ENCODE measurements at regions not wholly inside any gene's neighbourhood (a gene's known extent, or its start where the extent isn't known, plus 50 kb on each side); places are given as distances from the start of the nearest gene placed in this dataset.

DNA sequence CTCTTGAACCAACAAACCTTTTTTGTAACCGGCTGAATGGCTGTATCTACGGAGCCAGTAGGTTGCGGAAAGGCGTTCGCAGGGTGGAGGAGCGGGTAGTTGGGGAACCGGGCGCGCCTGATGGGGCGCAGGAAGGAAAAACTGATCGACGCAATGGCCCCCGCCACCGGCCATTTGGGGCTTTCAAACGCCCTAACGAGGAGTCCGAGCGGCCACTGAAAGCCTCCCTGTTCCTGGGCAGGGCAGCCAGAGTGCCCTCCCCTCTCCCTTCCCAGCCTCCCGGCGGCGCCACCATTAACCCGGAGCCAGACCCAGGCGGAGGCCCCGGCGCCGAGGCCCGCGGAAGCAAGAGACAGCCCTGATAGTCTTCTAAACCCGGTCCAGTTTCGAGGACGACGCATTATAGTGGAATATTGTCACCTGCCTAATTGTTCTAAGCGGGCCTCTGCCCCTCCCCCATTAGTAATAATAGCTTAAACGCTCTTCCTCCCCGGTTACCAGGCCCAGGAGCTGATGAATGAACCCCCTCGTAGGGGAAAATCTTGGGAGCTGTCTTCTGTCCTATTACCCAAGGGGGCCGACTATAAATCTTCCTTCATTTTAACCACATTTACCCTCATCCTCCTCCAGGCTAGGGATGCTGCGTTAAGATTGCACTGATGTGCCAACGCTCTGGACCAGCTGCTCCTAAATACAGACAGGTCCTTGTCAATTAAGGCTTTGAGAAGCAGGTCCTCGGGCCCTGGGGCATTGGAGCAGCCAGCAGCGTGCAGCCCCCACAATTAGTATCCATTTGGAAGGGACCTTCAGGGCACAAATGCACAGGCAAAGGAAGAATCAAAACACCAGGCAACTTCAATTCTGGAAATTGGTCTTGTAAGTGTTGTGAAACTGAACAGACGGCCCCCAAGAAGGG is 61.6 kb upstream of the TMEM33 start:
- Mint-ChIP-seq H3K4me3 (no peak overlapping the region), H3K27ac (no peak overlapping the region)

GRCh38 chr4:41870035-41870434 is 65.2 kb upstream of the TMEM33 start:
- no peak for DNase-seq
- H3K4me1 Mint-ChIP-seq = peaks cover 0 to 1% of the 10 kb centered on the region in 2 donors
- H3K4me3 Mint-ChIP-seq = no peak overlapping the region
- peaks cover 24 to 35% (median 26%) of the 10 kb centered on the region in 3 donors for H3K27me3 Mint-ChIP-seq (ENCODE audit: low read depth in 3 of 3)
- H3K36me3 Mint-ChIP-seq = no peaks in the 10 kb centered on the region
- H3K9me3 Mint-ChIP-seq = peaks cover 0 to 9% (median 0%) of the 10 kb centered on the region in 6 donors
- H3K27ac Mint-ChIP-seq = no peak overlapping the region

More for the DNA sequence above, 61.6 kb upstream of the TMEM33 start:
- H3K36me3 Mint-ChIP-seq = no peaks in the 10 kb centered on the region
- peaks cover 24 to 40% (median 27%) of the 10 kb centered on the region in 3 donors for H3K27me3 Mint-ChIP-seq (ENCODE audit: low read depth in 3 of 3)
- DNase-seq = no peak
- no peaks in the 10 kb centered on the region for H3K4me1 Mint-ChIP-seq
- peaks cover 0 to 5% (median under 1%) of the 10 kb centered on the region in 6 donors for H3K9me3 Mint-ChIP-seq

DNA sequence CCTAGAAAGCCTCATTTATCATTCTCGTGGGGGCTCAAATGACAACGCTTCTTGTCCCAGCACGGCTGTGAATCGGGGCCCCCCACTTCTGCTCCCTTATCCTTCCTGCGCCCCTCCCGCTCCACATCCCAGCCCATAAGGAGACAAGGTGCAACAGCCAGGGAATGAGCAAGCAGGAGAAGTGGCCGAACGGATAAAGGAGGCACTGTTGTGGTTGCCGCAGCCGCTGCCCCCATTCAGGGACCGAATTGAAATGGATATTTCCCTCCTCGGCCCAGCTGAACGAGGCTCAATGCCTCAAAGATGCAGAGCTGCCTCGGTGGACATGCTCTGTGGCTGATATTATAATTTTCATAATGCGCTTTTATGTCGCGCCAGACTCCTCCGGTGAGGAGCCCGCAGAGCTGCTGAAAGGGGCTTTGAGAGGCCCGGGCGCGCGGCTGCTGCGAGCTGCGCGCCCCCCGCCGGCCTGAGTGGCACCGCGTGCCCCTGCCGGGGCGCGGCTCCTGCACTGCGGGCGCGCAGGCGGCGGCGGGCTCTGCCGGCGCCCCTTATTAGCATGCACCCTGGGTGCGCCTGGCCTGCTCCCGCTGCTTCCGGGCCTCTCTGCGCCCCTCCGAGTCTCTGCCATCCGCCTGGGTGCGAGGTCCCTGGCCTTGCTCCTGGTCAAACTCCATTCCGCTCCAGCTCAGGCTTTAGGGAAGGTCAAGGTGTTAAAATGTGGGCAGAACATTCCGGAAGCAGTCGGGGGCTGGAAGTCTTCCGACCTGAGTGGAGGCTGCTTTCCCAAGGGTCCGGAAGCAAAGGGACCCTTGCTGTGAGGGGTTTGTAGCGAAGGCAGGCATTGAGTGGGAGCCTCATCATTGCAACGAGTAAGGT is 68.2 kb upstream of the TMEM33 start:
- Mint-ChIP-seq H3K4me1 (peaks cover 0 to 1% of the 10 kb centered on the region in 2 donors), H3K4me3 (no peak overlapping the region), H3K27ac (no peak overlapping the region), H3K9me3 (peaks cover 0 to 11% (median under 1%) of the 10 kb centered on the region in 6 donors), H3K36me3 (no peaks in the 10 kb centered on the region), H3K27me3 (ENCODE audit: low read depth in 3 of 3) (peaks cover 17 to 25% (median 19%) of the 10 kb centered on the region in 3 donors)
- no peak for DNase-seq

DNA sequence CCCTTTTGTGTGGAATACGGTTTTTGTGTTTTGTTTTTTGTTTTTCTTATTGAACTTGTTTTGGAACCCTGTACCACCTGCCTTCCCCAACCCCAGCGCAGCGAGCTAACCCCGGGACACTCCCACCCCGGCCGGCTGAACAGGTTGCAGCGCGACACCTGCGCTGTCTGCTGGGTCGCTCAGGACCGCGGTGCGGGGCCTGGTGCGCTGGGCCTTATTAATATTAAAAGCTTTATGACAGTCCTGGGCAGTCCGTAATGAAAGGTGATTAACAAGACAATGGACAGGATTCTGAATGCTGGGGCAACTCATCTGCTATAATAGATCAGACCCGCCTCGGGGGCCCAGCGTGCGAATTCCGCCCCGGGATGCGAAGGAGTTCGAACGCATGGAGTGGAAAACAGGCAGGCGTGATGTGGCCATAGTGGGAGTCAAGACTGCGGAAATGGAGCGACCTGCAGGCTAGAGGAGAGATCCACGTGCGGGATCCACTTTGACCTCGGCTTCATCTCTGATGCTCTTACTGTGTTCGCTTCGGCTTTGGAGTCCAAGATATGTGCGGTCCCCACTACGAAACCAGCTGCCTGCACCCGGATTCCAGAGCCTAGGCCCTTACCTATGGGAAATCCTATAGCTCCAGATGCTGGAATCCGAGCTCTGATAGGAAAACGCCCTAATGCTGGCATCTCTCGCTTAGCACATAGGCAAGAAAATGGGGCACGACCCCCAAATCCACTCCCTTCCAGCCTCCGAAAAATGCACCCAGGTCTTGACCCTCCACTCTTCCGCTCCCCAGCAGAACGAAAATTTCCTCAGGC is 69.0 kb upstream of the TMEM33 start:
- no peak overlapping the region for H3K4me3 Mint-ChIP-seq
- peaks cover 0 to 11% (median under 1%) of the 10 kb centered on the region in 6 donors for H3K9me3 Mint-ChIP-seq
- H3K36me3 Mint-ChIP-seq = no peaks in the 10 kb centered on the region
- peaks cover 0 to 1% of the 10 kb centered on the region in 2 donors for H3K4me1 Mint-ChIP-seq
- no peak for DNase-seq
- H3K27me3 Mint-ChIP-seq (ENCODE audit: low read depth in 3 of 3) = peaks cover 13 to 28% (median 18%) of the 10 kb centered on the region in 3 donors
- H3K27ac Mint-ChIP-seq = no peak overlapping the region

GRCh38 chr4:41865306-41865980 is 69.8 kb upstream of the TMEM33 start:
- no peak for DNase-seq
- H3K4me1 Mint-ChIP-seq = peaks cover 0 to 1% of the 10 kb centered on the region in 2 donors
- H3K36me3 Mint-ChIP-seq = no peaks in the 10 kb centered on the region
- no peak overlapping the region for H3K4me3 Mint-ChIP-seq
- peaks cover 0 to 11% (median under 1%) of the 10 kb centered on the region in 6 donors for H3K9me3 Mint-ChIP-seq
- peaks cover 13 to 22% (median 22%) of the 10 kb centered on the region in 3 donors for H3K27me3 Mint-ChIP-seq (ENCODE audit: low read depth in 3 of 3)
- no peak overlapping the region for H3K27ac Mint-ChIP-seq

GRCh38 chr4:41859087-41859486 is 76.1 kb upstream of the TMEM33 start:
- no peak for DNase-seq
- Mint-ChIP-seq H3K27ac (no peak overlapping the region), H3K9me3 (peaks cover 0 to 7% (median under 1%) of the 10 kb centered on the region in 6 donors), H3K4me1 (no peaks in the 10 kb centered on the region), H3K4me3 (no peak overlapping the region), H3K27me3 (ENCODE audit: low read depth in 3 of 3) (peaks cover 2 to 17% (median 10%) of the 10 kb centered on the region in 3 donors), H3K36me3 (no peaks in the 10 kb centered on the region)

DNA sequence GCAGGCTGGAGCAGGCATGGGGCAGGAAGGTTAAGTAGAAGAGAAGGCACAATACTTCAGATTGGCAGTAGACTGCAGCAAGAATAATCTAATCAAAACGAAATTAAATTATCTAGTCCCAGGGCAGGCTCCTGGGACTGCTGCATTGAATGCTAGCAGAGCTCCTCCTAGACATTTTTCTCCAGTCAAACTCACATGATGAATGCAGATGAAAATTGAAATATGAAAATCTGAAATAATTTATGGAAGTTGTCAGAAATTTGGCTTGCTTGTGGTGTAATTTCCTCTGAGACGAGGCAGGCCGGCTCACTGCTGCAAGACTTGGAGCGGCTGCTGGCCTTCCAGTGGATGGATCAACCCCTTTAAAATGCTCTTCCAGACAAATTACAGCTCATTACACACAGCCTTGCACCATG is 78.0 kb upstream of the TMEM33 start:
- peaks cover 6 to 13% (median 10%) of the 10 kb centered on the region in 3 donors for H3K27me3 Mint-ChIP-seq (ENCODE audit: low read depth in 3 of 3)

DNA sequence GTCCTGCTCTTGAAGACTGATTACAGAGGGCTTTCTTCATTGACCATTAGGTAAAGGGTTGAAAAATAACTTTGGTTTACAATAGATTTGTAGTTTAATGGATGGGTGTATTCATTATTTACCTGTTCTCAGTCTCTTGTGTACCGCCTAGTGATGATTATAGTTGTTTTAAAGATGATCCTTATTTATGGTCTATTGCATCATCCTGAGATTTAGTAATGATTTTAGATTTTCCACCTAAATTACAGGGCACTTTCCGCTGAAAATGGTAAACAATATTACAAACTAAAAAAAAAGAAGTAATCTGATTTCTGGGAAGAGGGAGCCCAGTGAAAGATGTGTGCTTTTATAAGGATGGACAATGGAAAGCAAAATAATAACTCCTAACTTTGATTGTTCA is 78.4 kb upstream of the TMEM33 start:
- H3K9me3 Mint-ChIP-seq = peaks cover 0 to 4% (median 0%) of the 10 kb centered on the region in 6 donors
- no peaks in the 10 kb centered on the region for H3K36me3 Mint-ChIP-seq
- H3K4me1 Mint-ChIP-seq = no peaks in the 10 kb centered on the region
- no peak for DNase-seq
- H3K27me3 Mint-ChIP-seq (ENCODE audit: low read depth in 3 of 3) = peaks cover 6 to 13% (median 10%) of the 10 kb centered on the region in 3 donors
- H3K4me3 Mint-ChIP-seq = no peak overlapping the region
- no peak overlapping the region for H3K27ac Mint-ChIP-seq

More for the DNA sequence above, 78.0 kb upstream of the TMEM33 start:
- Mint-ChIP-seq H3K36me3 (no peaks in the 10 kb centered on the region), H3K27ac (no peak overlapping the region), H3K9me3 (peaks cover 0 to 4% (median 0%) of the 10 kb centered on the region in 6 donors), H3K4me3 (no peak overlapping the region), H3K4me1 (no peaks in the 10 kb centered on the region)
- no peak for DNase-seq

GRCh38 chr4:41853973-41854372 is 81.3 kb upstream of the TMEM33 start:
- peaks cover 2 to 8% (median 6%) of the 10 kb centered on the region in 3 donors for H3K27me3 Mint-ChIP-seq (ENCODE audit: low read depth in 3 of 3)
- H3K4me3 Mint-ChIP-seq = no peak overlapping the region
- H3K36me3 Mint-ChIP-seq = no peaks in the 10 kb centered on the region
- no peak overlapping the region for H3K27ac Mint-ChIP-seq
- no peaks in the 10 kb centered on the region for H3K9me3 Mint-ChIP-seq
- H3K4me1 Mint-ChIP-seq = no peaks in the 10 kb centered on the region
- DNase-seq = no peak

DNA sequence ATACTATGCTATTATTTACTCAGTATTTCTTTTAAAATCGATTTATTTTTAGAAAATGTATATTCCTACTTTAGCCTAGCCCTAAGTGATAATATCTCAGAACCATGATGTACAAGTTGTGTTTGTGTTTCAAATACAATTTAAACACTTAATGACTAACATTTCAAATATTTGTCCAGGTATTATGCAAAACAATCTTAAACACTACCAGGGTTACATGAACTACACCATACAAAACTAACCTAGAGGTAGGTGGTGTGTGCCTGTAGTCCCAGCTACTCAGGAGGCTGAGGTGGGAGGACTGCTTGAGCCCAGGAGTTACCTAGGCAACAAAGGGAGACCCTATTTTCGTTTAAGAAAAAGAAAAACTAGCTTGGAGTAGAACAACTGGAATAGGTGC is 83.0 kb upstream of the TMEM33 start:
- no peaks in the 10 kb centered on the region for H3K4me1 Mint-ChIP-seq
- no peak for DNase-seq
- no peak overlapping the region for H3K27ac Mint-ChIP-seq
- H3K4me3 Mint-ChIP-seq = no peak overlapping the region
- H3K9me3 Mint-ChIP-seq = no peaks in the 10 kb centered on the region
- H3K36me3 Mint-ChIP-seq = no peaks in the 10 kb centered on the region
- peaks cover 2 to 6% (median 3%) of the 10 kb centered on the region in 3 donors for H3K27me3 Mint-ChIP-seq (ENCODE audit: low read depth in 3 of 3)

DNA sequence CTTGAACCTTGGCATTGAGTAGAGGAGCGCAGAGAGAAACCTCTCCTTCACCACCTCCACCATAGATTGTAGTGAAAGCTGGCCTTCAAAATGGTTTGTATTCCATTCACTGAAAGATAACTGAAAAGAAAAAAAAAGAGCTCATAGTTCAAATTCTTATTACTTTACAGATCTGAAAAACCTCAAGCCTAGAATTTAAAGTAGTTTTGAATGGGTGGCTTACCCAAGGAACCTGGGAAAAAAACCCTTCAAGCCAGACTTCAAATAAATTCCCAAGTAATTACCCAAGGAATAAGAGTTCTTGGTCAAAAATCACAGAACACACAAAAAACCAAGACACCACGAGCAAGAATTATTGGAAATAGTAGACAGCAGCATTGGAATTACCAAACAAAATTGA is 83.6 kb upstream of the TMEM33 start:
- Mint-ChIP-seq H3K27me3 (ENCODE audit: low read depth in 3 of 3) (peaks cover 0 to 6% (median 0%) of the 10 kb centered on the region in 3 donors), H3K36me3 (no peaks in the 10 kb centered on the region), H3K4me3 (no peak overlapping the region), H3K9me3 (no peaks in the 10 kb centered on the region), H3K4me1 (no peaks in the 10 kb centered on the region), H3K27ac (no peak overlapping the region)
- no peak for DNase-seq

DNA sequence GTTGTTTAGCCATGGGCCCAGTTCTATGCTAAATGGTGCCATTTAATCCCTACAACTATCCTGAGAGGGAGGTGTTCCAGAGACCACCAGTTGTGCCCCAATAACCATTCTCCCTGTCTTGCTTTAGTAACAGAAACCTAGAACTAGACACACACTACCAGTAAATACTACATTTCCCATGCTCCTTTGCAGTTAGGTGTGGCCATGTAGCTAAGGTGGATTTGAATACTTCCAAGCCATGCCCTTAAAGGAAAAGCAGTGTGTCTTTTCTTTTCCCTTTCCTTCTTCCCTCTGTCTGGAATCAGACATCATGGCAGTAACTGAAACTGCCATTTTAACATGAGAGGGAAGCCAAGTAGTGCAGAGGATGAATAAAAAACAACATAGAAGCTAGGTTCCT is 90.9 kb upstream of the TMEM33 start:
- Mint-ChIP-seq H3K4me1 (no peaks in the 10 kb centered on the region), H3K4me3 (no peak overlapping the region), H3K36me3 (no peaks in the 10 kb centered on the region), H3K27me3 (ENCODE audit: low read depth in 3 of 3) (peaks cover 0 to 6% (median 4%) of the 10 kb centered on the region in 3 donors), H3K27ac (no peak overlapping the region), H3K9me3 (peaks cover 0 to 5% (median 1%) of the 10 kb centered on the region in 6 donors)
- no peak for DNase-seq

Measured in immature natural killer cell (primary cell).